Neutrophil (primary cell): ENCODE measurements at regions not wholly inside any gene's neighbourhood (a gene's known extent, or its start where the extent isn't known, plus 50 kb on each side); places are given as distances from the start of the nearest gene placed in this dataset.

Experiments
- H3K27ac ChIP-seq: fragments of 200-600 bp; sonication (generic); 2 replicates; pipeline ENCODE4 v1.5.1; 2016; ENCODE audit warnings: mild to moderate bottlenecking, moderate library complexity
- H3K27me3 ChIP-seq: fragments of 200-600 bp; sonication (generic); 2 replicates; pipeline ENCODE4 v1.6.0; 2016; ENCODE audit warnings: mild to moderate bottlenecking
- H3K36me3 ChIP-seq: fragments of 200-600 bp; sonication (generic); 2 replicates; pipeline ENCODE4 v1.5.1; 2017
- H3K4me1 ChIP-seq, 2 experiments: fragments of 200-600 bp in 1 of 2; sonication (generic) in 1 of 2; 1 replicate in 1 of 2; 2 replicates in 1 of 2; pipeline versions ENCODE4 v1.5.1 to v1.6.1; 2013 to 2016; ENCODE audit warnings: low read depth in 1 of 2, low read length in 1 of 2, mild to moderate bottlenecking in 1 of 2, moderate library complexity in 1 of 2; ENCODE audit not compliant: control insufficient read depth in 1 of 2, insufficient read depth in 1 of 2
- H3K4me3 ChIP-seq, 2 experiments: fragments of 200-600 bp in 1 of 2; sonication (generic) in 1 of 2; 1 replicate in 1 of 2; 2 replicates in 1 of 2; pipeline ENCODE4 v1.5.1; 2013 to 2016; ENCODE audit warnings: low read depth in 1 of 2, low read length in 1 of 2, mild to moderate bottlenecking in 1 of 2, moderate library complexity in 1 of 2
- H3K9me3 ChIP-seq: fragments of 200-600 bp; sonication (generic); 2 replicates; pipeline ENCODE4 v1.5.1; 2016
- TF ChIP-seq, protein P1 (sequence below): fragments of 200-600 bp; sonication (generic); IDR thresholded peaks from 2 replicates; pipeline ENCODE4 v1.5.1; 2016; ENCODE audit warnings: antibody characterized with exemption

DNA sequence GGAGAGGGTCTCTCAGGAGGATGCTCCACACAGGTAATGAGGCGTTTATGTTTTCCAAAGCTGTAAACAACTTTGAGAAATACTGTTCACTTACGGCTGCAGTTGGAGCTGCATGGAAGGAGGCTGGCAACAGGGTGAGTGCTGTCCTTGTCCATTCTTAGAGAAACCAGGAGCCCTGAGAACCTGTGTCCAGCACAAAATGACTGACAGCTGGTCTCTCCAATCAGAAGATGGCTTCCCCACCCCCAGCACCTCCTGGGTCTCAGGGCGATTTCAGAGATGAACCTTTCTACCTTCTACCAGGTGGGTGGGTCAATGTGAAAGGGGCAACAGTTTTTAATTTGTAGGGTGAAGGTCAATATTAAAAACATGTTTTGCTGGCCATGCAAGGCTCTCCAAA is 353.6 kb downstream of the NPHP4 start:
- H3K36me3 ChIP-seq, result no peaks in the 10 kb centered on the region
- no peak overlapping the region for H3K27ac ChIP-seq
- peaks cover 16% of the 10 kb centered on the region for H3K27me3 ChIP-seq
- no peak overlapping the region for H3K4me3 ChIP-seq
- no peaks in the 10 kb centered on the region for H3K9me3 ChIP-seq
- TF ChIP-seq, protein P1, sequence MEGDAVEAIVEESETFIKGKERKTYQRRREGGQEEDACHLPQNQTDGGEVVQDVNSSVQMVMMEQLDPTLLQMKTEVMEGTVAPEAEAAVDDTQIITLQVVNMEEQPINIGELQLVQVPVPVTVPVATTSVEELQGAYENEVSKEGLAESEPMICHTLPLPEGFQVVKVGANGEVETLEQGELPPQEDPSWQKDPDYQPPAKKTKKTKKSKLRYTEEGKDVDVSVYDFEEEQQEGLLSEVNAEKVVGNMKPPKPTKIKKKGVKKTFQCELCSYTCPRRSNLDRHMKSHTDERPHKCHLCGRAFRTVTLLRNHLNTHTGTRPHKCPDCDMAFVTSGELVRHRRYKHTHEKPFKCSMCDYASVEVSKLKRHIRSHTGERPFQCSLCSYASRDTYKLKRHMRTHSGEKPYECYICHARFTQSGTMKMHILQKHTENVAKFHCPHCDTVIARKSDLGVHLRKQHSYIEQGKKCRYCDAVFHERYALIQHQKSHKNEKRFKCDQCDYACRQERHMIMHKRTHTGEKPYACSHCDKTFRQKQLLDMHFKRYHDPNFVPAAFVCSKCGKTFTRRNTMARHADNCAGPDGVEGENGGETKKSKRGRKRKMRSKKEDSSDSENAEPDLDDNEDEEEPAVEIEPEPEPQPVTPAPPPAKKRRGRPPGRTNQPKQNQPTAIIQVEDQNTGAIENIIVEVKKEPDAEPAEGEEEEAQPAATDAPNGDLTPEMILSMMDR, result no peak
- H3K4me1 ChIP-seq, result no peaks in the 10 kb centered on the region

DNA sequence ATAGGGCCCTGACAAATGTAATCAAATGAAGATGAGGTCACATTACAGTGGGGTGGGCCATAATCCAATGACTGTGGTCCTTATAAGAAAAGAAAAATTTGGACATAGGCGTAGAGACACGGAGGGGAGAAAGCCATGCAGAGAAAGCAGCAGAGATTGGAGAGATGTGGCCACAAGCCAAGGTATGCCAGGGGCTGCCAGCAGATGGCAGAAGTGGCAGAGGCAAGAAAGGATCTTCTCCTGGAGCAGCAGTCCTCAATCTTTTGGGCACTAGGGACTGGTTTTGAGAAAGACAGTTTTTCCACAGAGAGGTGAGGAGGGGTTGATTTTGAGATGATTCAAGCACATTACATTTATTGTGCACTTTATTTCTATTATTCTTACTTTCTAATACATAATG is 355.1 kb downstream of the NPHP4 start:
- Histone ChIP-seq H3K9me3 (no peaks in the 10 kb centered on the region), H3K4me3 (no peak overlapping the region), H3K36me3 (no peaks in the 10 kb centered on the region), H3K4me1 (no peaks in the 10 kb centered on the region), H3K27me3 (peaks cover 10% of the 10 kb centered on the region), H3K27ac (no peak overlapping the region)
- TF ChIP-seq, protein P1, result no peak

DNA sequence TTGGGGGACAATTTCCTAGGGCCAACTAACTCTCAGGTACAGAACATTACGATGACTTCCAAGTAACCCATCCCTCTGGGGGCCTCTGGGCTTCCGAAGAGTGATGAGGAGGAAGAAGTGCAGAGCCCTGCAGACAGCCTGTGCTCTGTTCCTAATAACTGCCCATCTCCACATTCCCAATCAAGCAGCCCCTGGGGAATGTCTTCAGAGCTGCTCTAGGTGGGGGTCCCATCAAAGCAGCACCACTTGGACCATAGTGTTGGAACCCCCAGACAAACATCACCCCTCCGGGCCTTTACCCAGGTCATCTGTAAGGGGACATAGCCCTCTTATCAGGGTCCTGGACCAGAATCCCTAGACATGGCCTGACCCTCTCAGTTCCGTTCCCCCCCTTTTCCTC is 357.3 kb downstream of the NPHP4 start:
- Histone ChIP-seq H3K27ac (no peak overlapping the region), H3K36me3 (no peaks in the 10 kb centered on the region), H3K4me1 (no peaks in the 10 kb centered on the region), H3K4me3 (no peak overlapping the region), H3K27me3 (no peaks in the 10 kb centered on the region), H3K9me3 (no peaks in the 10 kb centered on the region)
- TF ChIP-seq, protein P1, result no peak

DNA sequence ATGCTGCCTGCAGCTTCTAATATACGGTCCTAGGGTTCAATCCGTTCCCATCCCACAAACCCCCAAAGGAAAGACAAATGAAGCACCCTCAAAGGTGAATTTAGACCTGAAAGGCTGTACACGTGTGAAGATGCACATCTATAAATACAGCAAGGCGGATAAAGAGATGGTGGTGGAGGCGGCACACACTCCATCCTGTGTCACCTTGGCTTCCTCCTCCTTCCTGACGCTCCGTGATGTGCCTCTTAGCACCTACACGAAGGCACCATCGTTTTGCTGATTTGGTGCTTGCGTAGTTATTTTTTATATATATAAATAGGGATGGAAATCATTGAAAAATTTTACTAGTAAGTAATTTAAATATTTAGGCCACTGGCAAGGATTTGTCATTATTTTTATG is 359.4 kb downstream of the NPHP4 start:
- TF ChIP-seq, protein P1, result no peak

DNA sequence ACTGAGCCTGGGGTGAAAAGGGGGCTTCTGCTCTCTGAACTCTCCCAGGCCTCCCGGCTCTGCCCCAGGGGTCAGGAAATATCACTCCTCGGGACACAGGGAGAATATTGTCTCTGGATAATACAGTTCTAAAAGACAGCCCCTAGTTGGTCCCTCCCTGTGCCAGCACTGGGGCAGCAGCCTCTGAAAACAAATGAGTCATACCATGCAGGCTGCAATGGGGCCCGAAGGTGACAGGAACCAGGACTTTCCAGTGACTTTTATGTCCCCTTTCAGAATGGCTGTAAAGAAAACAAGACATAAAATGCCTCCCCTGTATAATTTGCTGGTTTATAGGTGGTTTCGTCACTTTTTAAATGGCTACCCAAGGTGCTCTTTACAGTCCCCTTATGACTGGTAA is 360.0 kb downstream of the NPHP4 start:
- H3K4me3 ChIP-seq, result no peak overlapping the region
- H3K27ac ChIP-seq, result no peak overlapping the region
- TF ChIP-seq, protein P1, result no peak
- no peaks in the 10 kb centered on the region for H3K27me3 ChIP-seq
- H3K9me3 ChIP-seq, result no peaks in the 10 kb centered on the region
- H3K4me1 ChIP-seq, result no peaks in the 10 kb centered on the region
- H3K36me3 ChIP-seq, result no peaks in the 10 kb centered on the region

More for the DNA sequence above, 359.4 kb downstream of the NPHP4 start:
- Histone ChIP-seq H3K27me3 (no peaks in the 10 kb centered on the region), H3K36me3 (no peaks in the 10 kb centered on the region), H3K27ac (no peak overlapping the region), H3K4me1 (no peaks in the 10 kb centered on the region), H3K4me3 (no peak overlapping the region), H3K9me3 (no peaks in the 10 kb centered on the region)

DNA sequence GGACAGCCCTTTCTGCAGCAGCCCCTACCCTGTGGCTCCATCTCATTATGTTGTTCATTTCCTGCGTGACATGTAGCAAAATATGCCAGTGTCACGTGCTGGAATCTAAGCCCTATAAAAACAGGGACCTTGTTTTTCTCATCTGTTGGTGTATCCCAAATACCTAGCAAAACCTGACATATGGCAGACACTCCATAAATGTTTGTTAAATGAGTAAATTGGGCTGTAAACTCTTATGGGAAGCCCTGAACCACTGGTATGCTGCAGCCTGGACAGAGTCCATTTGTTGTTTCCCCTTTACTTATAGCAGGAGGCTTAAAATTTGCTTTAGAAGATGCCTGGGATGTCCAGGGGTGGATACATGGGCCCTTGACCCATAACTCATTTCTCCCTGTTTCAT is 363.8 kb downstream of the NPHP4 start:
- H3K9me3 ChIP-seq, result no peaks in the 10 kb centered on the region
- no peaks in the 10 kb centered on the region for H3K4me1 ChIP-seq
- no peaks in the 10 kb centered on the region for H3K36me3 ChIP-seq
- H3K27me3 ChIP-seq, result peaks cover 14% of the 10 kb centered on the region
- TF ChIP-seq, protein P1, result no peak
- H3K4me3 ChIP-seq, result no peak overlapping the region
- no peak overlapping the region for H3K27ac ChIP-seq
